ENCODE measurements at regions not wholly inside any gene's neighbourhood (a gene's known extent, or its start where the extent isn't known, plus 50 kb on each side); places are given as distances from the start of the nearest gene placed in this dataset.

DNA sequence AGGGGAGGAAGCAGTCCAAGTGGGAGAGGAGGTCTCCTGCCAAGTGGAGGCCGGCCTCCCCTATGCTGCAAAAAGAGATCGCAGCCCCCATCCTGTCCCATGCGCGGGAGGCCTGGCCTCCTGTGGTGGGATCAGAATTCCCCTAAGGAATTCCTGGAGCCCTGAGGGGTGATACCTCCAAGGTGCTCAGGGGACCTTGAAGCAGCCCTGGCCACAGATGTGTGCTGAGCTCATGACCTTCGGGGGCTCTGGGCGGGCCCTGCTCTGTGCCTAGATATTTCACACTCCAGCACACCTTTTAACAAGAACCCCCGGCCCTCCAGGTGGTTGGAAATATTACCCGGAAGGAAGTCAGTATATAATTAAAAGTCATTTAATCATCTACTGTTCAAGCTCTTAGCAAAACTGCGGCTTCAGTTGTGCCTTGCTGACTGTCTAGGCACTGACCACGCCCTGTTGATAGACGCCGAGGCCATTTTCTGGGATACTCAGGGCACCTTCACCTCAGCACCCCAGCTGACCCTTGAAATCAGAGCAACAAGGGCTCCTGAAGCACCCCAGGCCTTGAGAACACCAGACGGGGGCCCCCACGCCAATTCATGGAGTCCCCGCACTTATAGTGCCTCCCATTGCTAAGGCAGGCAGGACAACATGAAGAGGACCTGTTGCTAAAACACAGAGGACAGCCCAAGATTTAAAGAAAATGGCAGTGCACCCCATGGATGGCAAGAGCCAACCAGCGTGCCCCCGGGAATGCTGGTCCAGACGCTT is 119.1 kb downstream of the NDUFA10 start:
- no peak for DNase-seq
- Histone ChIP-seq H2AFZ (ENCODE audit: insufficient read depth, low read depth, low read length, poor library complexity, severe bottlenecking) (no peak overlapping the region), H3K4me2 (replicated peaks; ENCODE audit: extremely low read depth, low read length, poor library complexity, severe bottlenecking) (no peak overlapping the region), H4K20me1 (ENCODE audit: insufficient read depth, low read length) (no peaks in the 10 kb centered on the region), H3K27ac (ENCODE audit: low read depth in 1 of 2, low read length in 2 of 2) (no peak overlapping the region), H3K9ac (ENCODE audit: insufficient read depth, low read length, poor library complexity, severe bottlenecking) (no peak overlapping the region), H3K4me3 (replicated peaks in 1 of 3; ENCODE audit: low read depth in 2 of 3, low read length in 3 of 3) (no peak overlapping the region), H3K27me3 (ENCODE audit: control insufficient read depth in 2 of 2, insufficient read depth in 2 of 2, low read length in 2 of 2) (no peaks in the 10 kb centered on the region), H3K36me3 (replicated peaks in 1 of 2; ENCODE audit: control insufficient read depth in 1 of 2, insufficient read depth in 2 of 2, low read length in 2 of 2) (no peaks in the 10 kb centered on the region), H3K79me2 (ENCODE audit: insufficient read depth, low read length) (no peaks in the 10 kb centered on the region), H3K9me3 (replicated peaks in 1 of 2; ENCODE audit: control insufficient read depth in 1 of 2, insufficient read depth in 1 of 2, low read length in 2 of 2) (no peaks in the 10 kb centered on the region), H3K4me1 (ENCODE audit: control insufficient read depth in 1 of 2, insufficient read depth in 2 of 2, low read length in 2 of 2) (peaks cover 28 to 29% of the 10 kb centered on the region in 2 donors)
- intact Hi-C loops (cut with micrococcal nuclease): no loop called here
- TF ChIP-seq, protein P1, sequence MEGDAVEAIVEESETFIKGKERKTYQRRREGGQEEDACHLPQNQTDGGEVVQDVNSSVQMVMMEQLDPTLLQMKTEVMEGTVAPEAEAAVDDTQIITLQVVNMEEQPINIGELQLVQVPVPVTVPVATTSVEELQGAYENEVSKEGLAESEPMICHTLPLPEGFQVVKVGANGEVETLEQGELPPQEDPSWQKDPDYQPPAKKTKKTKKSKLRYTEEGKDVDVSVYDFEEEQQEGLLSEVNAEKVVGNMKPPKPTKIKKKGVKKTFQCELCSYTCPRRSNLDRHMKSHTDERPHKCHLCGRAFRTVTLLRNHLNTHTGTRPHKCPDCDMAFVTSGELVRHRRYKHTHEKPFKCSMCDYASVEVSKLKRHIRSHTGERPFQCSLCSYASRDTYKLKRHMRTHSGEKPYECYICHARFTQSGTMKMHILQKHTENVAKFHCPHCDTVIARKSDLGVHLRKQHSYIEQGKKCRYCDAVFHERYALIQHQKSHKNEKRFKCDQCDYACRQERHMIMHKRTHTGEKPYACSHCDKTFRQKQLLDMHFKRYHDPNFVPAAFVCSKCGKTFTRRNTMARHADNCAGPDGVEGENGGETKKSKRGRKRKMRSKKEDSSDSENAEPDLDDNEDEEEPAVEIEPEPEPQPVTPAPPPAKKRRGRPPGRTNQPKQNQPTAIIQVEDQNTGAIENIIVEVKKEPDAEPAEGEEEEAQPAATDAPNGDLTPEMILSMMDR (IDR thresholded peaks at IDR 0.05): no peak
- Mint-ChIP-seq H3K27me3 (ENCODE audit: low read depth in 3 of 3) (peaks cover 0 to 5% (median 0%) of the 10 kb centered on the region in 3 donors), H3K36me3 (peaks cover 11 to 20% of the 10 kb centered on the region in 2 donors), H3K27ac (no peak overlapping the region), H3K9me3 (peaks cover 0 to 11% (median 9%) of the 10 kb centered on the region in 7 donors), H3K4me1 (peaks cover 42% of the 10 kb centered on the region), H3K4me3 (no peak overlapping the region)
- 93% methylated on average over 8 of the region's 18 CpGs for WGBS (ENCODE audit: insufficient coverage)

DNA sequence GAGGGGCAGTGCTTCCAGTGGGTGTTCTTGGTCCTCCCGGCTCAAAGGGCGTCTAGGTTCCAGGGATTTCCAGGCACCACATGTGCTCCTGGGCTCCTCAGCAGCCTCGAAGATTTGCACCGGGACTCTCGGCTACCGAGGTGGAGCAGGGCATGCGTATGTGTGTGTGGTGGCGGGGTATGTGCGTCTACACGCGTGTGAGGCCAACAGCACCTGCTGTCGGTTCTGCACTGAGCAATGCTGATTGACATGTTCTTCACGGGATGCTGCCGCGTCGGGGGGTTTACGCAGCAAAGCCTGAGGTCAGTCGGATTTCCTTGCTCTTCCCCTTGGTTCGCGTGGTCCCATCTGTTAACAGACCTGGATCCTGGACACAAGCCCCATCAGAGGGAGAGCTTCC is 119.8 kb downstream of the NDUFA10 start:
- Mint-ChIP-seq H3K9me3 (peaks cover 0 to 11% (median 9%) of the 10 kb centered on the region in 7 donors), H3K27ac (peak overlapping the region in 2 of 7 donors; percentile 32 to 53), H3K4me3 (no peak overlapping the region), H3K27me3 (ENCODE audit: low read depth in 3 of 3) (peaks cover 0 to 7% (median 0%) of the 10 kb centered on the region in 3 donors), H3K4me1 (peaks cover 39% of the 10 kb centered on the region), H3K36me3 (peaks cover 11 to 20% of the 10 kb centered on the region in 2 donors)
- H3K27ac ChIP-seq (ENCODE audit: low read depth in 1 of 2, low read length in 2 of 2): no peak overlapping the region
- no peaks in the 10 kb centered on the region for H4K20me1 ChIP-seq (ENCODE audit: insufficient read depth, low read length)
- intact Hi-C loops (cut with micrococcal nuclease): no loop called here
- H3K9me3 ChIP-seq (replicated peaks in 1 of 2; ENCODE audit: control insufficient read depth in 1 of 2, insufficient read depth in 1 of 2, low read length in 2 of 2): no peaks in the 10 kb centered on the region
- WGBS (ENCODE audit: insufficient coverage): 95% methylated on average over 20 of the region's 20 CpGs
- H3K36me3 ChIP-seq (replicated peaks in 1 of 2; ENCODE audit: control insufficient read depth in 1 of 2, insufficient read depth in 2 of 2, low read length in 2 of 2): no peaks in the 10 kb centered on the region
- TF ChIP-seq, protein P1 (IDR thresholded peaks at IDR 0.05): no peak
- no peaks in the 10 kb centered on the region for H3K27me3 ChIP-seq (ENCODE audit: control insufficient read depth in 2 of 2, insufficient read depth in 2 of 2, low read length in 2 of 2)
- DNase-seq: no peak
- H3K9ac ChIP-seq (ENCODE audit: insufficient read depth, low read length, poor library complexity, severe bottlenecking): no peak overlapping the region
- peaks cover 21% of the 10 kb centered on the region in 2 donors for H3K4me1 ChIP-seq (ENCODE audit: control insufficient read depth in 1 of 2, insufficient read depth in 2 of 2, low read length in 2 of 2)
- H3K4me3 ChIP-seq (replicated peaks in 1 of 3; ENCODE audit: low read depth in 2 of 3, low read length in 3 of 3): no peak overlapping the region
- no peak overlapping the region for H3K4me2 ChIP-seq (replicated peaks; ENCODE audit: extremely low read depth, low read length, poor library complexity, severe bottlenecking)
- H2AFZ ChIP-seq (ENCODE audit: insufficient read depth, low read depth, low read length, poor library complexity, severe bottlenecking): no peak overlapping the region
- H3K79me2 ChIP-seq (ENCODE audit: insufficient read depth, low read length): no peaks in the 10 kb centered on the region
